Lung (tissue), 11 donors: ENCODE measurements at regions not wholly inside any gene's neighbourhood (a gene's known extent, or its start where the extent isn't known, plus 50 kb on each side); places are given as distances from the start of the nearest gene placed in this dataset.

Experiments used
- ATAC-seq: fragments of 200-7000 bp; cut with Tn5 transposase; one replicate; pipeline ENCODE4 v1.9.1; 2020; ENCODE audit warnings: moderate number of reproducible peaks; ENCODE audit not compliant: insufficient read depth, low FRiP score
- DNase-seq, 3 donors: peaks; one replicate each; pipeline ENCODE4 v3.0.0-alpha.2; 2013 to 2017
- H3K27ac ChIP-seq, 2 donors: one replicate each; pipeline ENCODE4 v1.5.1; 2013; ENCODE audit warnings: mild to moderate bottlenecking in 2 of 2, moderate library complexity in 2 of 2, control low read depth in 1 of 2, inconsistent platforms in 1 of 2, low read depth in 1 of 2, low read length in 1 of 2
- H3K27me3 ChIP-seq, 3 donors: one replicate each; pipeline ENCODE4 v1.5.1; 2013; ENCODE audit warnings: low read length in 2 of 3; ENCODE audit not compliant: control insufficient read depth in 3 of 3, insufficient read depth in 3 of 3
- H3K36me3 ChIP-seq, 4 donors: one replicate each; pipeline ENCODE4 v1.5.1; 2013; ENCODE audit warnings: low read length in 4 of 4, mild to moderate bottlenecking in 1 of 4, moderate library complexity in 1 of 4; ENCODE audit not compliant: control insufficient read depth in 4 of 4, insufficient read depth in 4 of 4
- H3K4me1 ChIP-seq, 5 donors: one replicate each; pipeline ENCODE4 v1.5.1; 2013; ENCODE audit warnings: low read length in 5 of 5, mild to moderate bottlenecking in 2 of 5, moderate library complexity in 1 of 5; ENCODE audit not compliant: control insufficient read depth in 5 of 5, insufficient read depth in 5 of 5
- H3K4me3 ChIP-seq: one replicate; pipeline ENCODE4 v1.5.1; 2013; ENCODE audit warnings: mild to moderate bottlenecking, control low read depth, moderate library complexity
- H3K9ac ChIP-seq, 2 donors: one replicate each; pipeline ENCODE4 v1.5.1; 2013; ENCODE audit warnings: low read length in 2 of 2, control low read depth in 1 of 2; ENCODE audit not compliant: insufficient read depth in 1 of 2
- H3K9me3 ChIP-seq, 4 donors: one replicate each; pipeline ENCODE4 v1.5.1; 2013; ENCODE audit warnings: low read length in 3 of 4, mild to moderate bottlenecking in 1 of 4, moderate library complexity in 1 of 4; ENCODE audit not compliant: control insufficient read depth in 4 of 4, insufficient read depth in 3 of 4
- WGBS, 2 donors: extraction: QIAGEN DNeasy Blood & Tissue Kit; methylation state at CpG; one replicate each; pipeline ENCODE4 v1.1.7; 2013; 5-methylcytosine and 5-hydroxymethylcytosine counted together
- TF ChIP-seq, protein P1 (sequence below): IDR thresholded peaks from 2 replicates; pipeline ENCODE4 v1.5.1; 2012; ENCODE audit warnings: mild to moderate bottlenecking; ENCODE audit errors: control extremely low read depth, extremely low read depth
- donor health status: control.
- donor health status: control.
- donor health status: Bipolar disorder and iron deficiency.
- donor health status: healthy.
- donor health status: DM: yes; HTN: yes; CAD: no.

DNA sequence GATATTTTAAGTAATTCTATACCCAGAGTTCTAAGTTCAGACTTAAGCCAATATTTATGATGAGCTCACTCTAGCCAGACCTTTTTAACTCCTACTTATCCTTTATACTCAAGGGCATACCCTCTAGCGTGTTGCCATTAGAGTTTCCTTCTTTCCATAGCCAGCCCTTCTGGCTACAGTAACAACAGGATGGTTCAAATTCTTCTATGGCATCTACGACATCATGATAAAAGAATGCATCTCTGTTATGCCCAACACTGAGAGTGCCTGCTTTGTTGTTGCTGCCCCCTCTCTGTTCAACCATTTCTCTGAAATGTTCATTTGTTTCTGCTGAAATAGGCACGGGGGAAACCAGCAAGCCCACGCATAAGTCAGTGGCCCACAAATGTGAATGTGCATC, 104.5 kb downstream of the UBE2NL start:
- H3K27ac ChIP-seq: no peak overlapping the region
- H3K4me1 ChIP-seq: no peaks in the 10 kb centered on the region
- no peaks in the 10 kb centered on the region for H3K27me3 ChIP-seq
- no peaks in the 10 kb centered on the region for H3K9me3 ChIP-seq
- no peaks in the 10 kb centered on the region for H3K36me3 ChIP-seq
- H3K4me3 ChIP-seq: no peak overlapping the region
- DNase-seq (no peak), ATAC-seq (no peak)
- TF ChIP-seq, protein P1, sequence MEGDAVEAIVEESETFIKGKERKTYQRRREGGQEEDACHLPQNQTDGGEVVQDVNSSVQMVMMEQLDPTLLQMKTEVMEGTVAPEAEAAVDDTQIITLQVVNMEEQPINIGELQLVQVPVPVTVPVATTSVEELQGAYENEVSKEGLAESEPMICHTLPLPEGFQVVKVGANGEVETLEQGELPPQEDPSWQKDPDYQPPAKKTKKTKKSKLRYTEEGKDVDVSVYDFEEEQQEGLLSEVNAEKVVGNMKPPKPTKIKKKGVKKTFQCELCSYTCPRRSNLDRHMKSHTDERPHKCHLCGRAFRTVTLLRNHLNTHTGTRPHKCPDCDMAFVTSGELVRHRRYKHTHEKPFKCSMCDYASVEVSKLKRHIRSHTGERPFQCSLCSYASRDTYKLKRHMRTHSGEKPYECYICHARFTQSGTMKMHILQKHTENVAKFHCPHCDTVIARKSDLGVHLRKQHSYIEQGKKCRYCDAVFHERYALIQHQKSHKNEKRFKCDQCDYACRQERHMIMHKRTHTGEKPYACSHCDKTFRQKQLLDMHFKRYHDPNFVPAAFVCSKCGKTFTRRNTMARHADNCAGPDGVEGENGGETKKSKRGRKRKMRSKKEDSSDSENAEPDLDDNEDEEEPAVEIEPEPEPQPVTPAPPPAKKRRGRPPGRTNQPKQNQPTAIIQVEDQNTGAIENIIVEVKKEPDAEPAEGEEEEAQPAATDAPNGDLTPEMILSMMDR: no peak
- 59 to 86% methylated on average over 4 of the region's 4 CpGs for WGBS, 2 donors
- no peak overlapping the region for H3K9ac ChIP-seq

DNA sequence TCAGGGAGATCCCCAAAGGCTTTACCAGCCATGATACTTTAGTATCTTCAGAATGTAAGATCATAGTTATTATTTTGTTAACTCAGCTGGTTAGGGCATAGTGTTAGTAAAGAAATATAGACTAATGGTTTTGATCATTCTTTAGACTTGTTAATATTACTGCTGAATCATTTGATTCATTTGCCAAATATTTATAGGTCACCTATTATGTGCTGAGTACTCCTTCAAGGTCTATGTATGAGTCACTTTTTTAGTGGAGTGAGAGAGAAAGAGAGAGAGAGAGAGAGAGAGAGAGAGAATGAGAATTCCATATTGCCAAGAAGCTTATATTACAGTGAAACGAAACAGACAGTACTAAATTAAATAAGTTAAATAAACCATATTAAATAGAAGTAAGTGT, 110.3 kb downstream of the UBE2NL start:
- Histone ChIP-seq H3K9ac (no peak overlapping the region), H3K36me3 (no peaks in the 10 kb centered on the region), H3K4me1 (no peaks in the 10 kb centered on the region), H3K4me3 (no peak overlapping the region), H3K27me3 (no peaks in the 10 kb centered on the region), H3K27ac (no peak overlapping the region), H3K9me3 (peaks cover 0 to 1% (median 0%) of the 10 kb centered on the region in 4 donors)
- TF ChIP-seq, protein P1: no peak
- ATAC-seq: no peak
- 56 to 71% methylated on average over 1 of the region's 1 CpG for WGBS, 2 donors
- no peak for DNase-seq

DNA sequence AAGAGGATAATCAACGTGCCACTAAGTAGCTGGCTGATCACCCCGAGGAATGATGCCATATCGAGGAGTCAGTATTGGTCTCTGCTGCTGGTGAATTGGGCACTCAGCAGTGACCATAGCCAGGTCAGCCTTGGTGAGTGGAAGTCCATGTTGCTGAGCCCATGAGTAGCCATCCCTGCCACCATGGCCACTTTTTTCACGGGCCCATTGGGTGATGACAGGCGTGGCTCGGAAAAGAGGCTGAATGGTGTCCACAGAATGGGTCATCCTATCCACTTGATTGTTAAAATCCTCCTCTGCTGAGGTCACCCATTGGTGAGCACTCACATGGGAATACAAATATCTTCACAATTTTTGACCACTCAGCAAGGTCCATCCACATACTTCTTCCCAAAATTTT, 114.4 kb downstream of the UBE2NL start:
- Histone ChIP-seq H3K27ac (no peak overlapping the region), H3K36me3 (no peaks in the 10 kb centered on the region), H3K9me3 (peaks cover 0 to 1% (median 0%) of the 10 kb centered on the region in 4 donors), H3K9ac (no peak overlapping the region), H3K27me3 (no peaks in the 10 kb centered on the region), H3K4me3 (no peak overlapping the region), H3K4me1 (no peaks in the 10 kb centered on the region)
- no peak for DNase-seq
- TF ChIP-seq, protein P1: no peak
- WGBS, 2 donors: 85 to 96% methylated on average over 6 of the region's 6 CpGs
- ATAC-seq: no peak

DNA sequence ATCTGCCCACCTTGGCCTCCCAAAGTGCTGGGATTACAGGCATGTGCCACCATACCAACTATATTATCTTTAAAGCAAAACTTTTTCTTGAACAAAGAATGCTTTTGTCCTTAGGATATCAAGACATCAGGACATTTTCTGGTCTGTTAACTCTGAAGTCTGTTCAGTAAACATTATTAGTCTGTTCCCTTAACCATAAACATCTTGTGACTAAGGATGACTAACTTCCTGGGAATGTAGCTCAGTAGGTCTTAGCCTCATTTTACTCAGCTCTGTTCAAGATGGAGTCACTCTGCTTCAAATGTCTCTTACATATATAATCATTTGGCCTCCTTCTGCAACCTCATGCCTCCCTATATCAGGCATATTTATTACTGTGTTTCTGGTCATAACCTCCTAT, 122.9 kb downstream of the UBE2NL start:
- TF ChIP-seq, protein P1: no peak
- DNase-seq: no peak

More for the DNA sequence above, 122.9 kb downstream of the UBE2NL start:
- no peak overlapping the region for H3K9ac ChIP-seq
- no peak overlapping the region for H3K4me3 ChIP-seq
- no peaks in the 10 kb centered on the region for H3K36me3 ChIP-seq
- no peaks in the 10 kb centered on the region for H3K4me1 ChIP-seq
- no peaks in the 10 kb centered on the region for H3K27me3 ChIP-seq
- peaks cover 0 to 6% (median 2%) of the 10 kb centered on the region in 4 donors for H3K9me3 ChIP-seq
- H3K27ac ChIP-seq: no peak overlapping the region
- ATAC-seq: no peak
